Kidney epithelial cell (primary cell): ENCODE measurements at regions not wholly inside any gene's neighbourhood (a gene's known extent, or its start where the extent isn't known, plus 50 kb on each side); places are given as distances from the start of the nearest gene placed in this dataset.
A peak's percentile ranks its signal among the peaks of the same experiment; 100 is the strongest.

ENCODE experiments used
- DNase-seq: peaks from one replicate; pipeline ENCODE4 v3.0.0-alpha.2; 2010; ENCODE audit warnings: low read depth
- H3K27me3 ChIP-seq: 2 replicates; pipeline ENCODE4 v1.6.0; 2011; ENCODE audit warnings: low read length; ENCODE audit not compliant: control insufficient read depth, insufficient read depth
- H3K36me3 ChIP-seq: 2 replicates; pipeline ENCODE4 v1.5.1; 2011; ENCODE audit warnings: low read length; ENCODE audit not compliant: control insufficient read depth, insufficient read depth
- H3K4me3 ChIP-seq: 2 replicates; pipeline ENCODE4 v1.5.1; 2011; ENCODE audit warnings: low read depth, mild to moderate bottlenecking, control low read depth, low read length
- TF ChIP-seq, protein P1 (sequence below): IDR thresholded peaks from 2 replicates; pipeline ENCODE4 v1.5.1; 2011; ENCODE audit warnings: mild to moderate bottlenecking, moderate library complexity, low read length, control low read depth, inconsistent platforms; ENCODE audit not compliant: insufficient read depth, poor library complexity, severe bottlenecking

DNA sequence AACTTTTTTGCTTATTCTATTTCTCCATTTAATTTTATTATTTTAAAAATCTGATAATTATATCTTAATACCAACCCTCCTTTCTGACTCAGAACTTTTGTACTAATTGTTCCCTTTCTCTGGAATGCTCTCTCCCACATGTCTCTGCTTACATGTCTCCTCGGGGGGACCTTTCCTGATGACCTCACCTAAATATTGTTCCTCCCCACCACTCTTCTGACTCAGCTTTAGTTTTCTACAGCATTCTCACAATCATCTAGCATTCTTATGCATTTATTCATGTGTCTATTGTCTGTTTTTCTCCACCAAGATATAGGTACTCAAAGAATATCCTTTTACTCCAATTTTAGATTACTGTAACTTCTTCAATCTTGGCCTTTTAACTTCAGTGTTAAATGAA is 128.7 kb downstream of the MSL3 start:
- Histone ChIP-seq H3K4me3 (no peak overlapping the region), H3K36me3 (no peaks in the 10 kb centered on the region), H3K27me3 (no peaks in the 10 kb centered on the region)
- TF ChIP-seq, protein P1, sequence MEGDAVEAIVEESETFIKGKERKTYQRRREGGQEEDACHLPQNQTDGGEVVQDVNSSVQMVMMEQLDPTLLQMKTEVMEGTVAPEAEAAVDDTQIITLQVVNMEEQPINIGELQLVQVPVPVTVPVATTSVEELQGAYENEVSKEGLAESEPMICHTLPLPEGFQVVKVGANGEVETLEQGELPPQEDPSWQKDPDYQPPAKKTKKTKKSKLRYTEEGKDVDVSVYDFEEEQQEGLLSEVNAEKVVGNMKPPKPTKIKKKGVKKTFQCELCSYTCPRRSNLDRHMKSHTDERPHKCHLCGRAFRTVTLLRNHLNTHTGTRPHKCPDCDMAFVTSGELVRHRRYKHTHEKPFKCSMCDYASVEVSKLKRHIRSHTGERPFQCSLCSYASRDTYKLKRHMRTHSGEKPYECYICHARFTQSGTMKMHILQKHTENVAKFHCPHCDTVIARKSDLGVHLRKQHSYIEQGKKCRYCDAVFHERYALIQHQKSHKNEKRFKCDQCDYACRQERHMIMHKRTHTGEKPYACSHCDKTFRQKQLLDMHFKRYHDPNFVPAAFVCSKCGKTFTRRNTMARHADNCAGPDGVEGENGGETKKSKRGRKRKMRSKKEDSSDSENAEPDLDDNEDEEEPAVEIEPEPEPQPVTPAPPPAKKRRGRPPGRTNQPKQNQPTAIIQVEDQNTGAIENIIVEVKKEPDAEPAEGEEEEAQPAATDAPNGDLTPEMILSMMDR = no peak
- DNase-seq = peak; percentile 64

DNA sequence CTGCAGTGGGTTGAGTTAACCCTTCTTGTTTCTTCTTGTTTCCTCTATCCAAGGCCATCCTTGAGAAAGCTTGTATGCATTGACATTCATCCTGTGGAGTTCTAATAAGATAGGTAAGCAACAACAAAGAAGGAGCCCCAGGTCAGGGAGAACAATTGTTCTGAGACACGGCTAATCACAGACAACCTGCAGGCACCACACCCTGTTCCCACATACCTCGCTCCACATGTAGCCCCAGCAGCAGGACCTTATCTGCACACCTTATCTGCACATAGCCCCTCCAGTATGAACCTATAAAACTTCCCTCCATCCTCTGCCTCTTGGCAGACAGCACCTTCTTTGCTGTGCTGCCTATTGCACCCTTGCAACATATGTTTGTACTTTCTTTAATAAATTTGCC is 129.1 kb downstream of the MSL3 start:
- Histone ChIP-seq H3K4me3 (no peak overlapping the region), H3K27me3 (no peaks in the 10 kb centered on the region), H3K36me3 (no peaks in the 10 kb centered on the region)
- no peak for DNase-seq
- TF ChIP-seq, protein P1 = no peak

DNA sequence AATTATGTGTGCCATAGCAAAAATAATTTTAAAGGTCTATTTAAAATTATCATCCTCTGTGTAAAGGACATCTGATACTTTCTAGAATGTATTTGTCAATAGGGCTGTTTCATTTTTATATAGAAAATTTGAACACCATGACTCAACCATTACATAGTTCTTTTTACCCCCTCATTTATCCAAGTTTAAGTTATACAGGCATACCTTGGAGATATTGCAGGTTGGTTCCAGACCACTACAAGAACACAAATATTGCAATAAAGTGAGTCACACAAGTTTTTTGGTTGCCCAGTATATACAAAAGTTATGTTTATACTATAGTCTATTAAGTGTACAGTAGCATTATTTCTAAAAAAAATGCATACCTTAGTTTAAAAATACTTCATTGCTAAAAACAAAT is 130.4 kb downstream of the MSL3 start:
- TF ChIP-seq, protein P1 = no peak
- Histone ChIP-seq H3K4me3 (no peak overlapping the region), H3K36me3 (no peaks in the 10 kb centered on the region), H3K27me3 (no peaks in the 10 kb centered on the region)
- no peak for DNase-seq

DNA sequence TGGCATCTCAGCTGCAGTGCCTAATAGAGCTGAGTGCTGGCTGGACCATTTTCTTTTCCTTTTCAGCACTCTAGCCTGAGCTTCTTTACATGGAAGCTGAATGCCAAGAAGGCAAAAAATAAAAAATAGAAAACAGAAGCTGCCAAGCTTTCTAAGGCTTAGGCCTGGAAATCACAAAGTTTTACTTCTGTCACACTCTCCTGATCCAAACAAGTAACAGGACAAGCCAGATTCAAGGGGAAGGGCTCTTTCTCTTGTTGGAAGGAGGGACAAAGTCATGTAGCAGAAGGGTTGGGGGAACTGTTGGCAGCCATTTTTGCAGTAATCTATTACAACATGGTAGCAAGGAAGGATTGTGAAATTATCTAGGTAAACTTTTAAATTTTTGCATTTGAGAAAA is 131.8 kb downstream of the MSL3 start:
- no peak overlapping the region for H3K4me3 ChIP-seq
- no peaks in the 10 kb centered on the region for H3K27me3 ChIP-seq
- H3K36me3 ChIP-seq = no peaks in the 10 kb centered on the region
- DNase-seq = no peak
- TF ChIP-seq, protein P1 = no peak

DNA sequence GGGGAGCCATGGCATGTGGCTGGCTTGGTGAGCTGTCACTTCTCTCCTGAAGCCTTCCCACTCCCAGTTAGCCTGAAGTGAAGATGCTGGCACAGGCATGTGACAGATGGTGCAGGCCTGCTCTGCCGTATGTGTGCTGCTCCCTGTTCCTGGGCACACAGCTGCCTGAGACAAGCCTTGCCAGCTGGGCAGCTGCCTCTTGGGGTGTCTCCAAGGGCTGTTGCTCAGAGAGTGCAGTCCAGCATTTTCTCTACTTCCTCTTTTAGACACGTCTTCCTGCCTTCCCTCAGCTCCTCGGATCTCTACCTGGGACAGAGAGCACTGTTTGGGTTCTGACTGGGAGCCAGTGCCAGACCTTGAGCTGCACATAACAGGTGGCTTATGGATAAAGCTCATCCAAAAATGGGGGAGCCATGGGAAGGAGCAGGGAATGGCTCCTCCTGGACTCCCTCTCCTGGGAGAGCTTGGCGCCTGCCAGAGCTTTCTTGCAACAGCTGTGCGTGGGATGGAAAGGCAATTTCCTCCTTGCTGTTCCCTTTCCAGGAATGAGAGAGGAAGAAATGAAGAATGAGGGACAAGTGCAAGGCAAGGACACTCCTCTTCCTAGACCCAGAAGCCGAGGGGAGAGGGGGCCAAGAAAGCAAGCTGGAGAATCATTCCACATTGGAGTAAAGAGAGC is 132.9 kb downstream of the MSL3 start:
- Histone ChIP-seq H3K27me3 (no peaks in the 10 kb centered on the region), H3K36me3 (no peaks in the 10 kb centered on the region), H3K4me3 (no peak overlapping the region)
- TF ChIP-seq, protein P1 = no peak
- no peak for DNase-seq

DNA sequence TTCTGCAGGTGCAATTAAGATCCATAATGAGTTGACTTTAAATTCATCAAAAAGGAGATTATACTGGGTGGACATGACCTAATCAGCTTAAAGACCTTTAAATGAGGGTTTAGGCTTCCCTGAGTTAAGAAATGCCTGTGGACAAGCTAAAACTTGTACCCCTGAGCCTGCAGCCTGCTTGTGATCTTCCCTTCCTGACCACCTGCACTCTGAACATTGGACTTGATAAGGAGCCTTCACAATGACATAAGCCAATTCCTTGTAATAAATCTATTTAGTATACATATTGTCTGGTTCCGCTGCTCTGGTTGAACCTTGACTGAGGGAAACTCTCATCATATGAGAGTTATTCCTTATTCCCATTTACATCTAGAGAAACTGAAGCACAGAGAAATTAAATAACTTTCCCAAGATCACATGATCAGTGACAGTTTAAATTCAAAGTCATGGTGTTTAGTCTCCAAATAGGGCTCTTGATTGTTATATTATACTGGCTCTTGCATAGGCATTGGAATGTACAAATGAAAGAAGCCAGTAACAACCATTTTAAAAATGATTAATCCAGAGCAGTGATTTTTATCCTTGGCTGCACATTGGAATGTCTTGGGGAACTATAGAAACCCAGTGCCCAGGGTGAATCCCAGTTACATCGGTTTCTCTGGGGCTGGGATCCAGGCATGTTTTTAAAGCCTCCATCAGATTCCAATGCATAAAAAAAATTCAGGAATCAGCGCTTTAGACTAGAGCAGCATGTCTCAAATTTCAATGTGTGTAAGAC is 136.1 kb downstream of the MSL3 start:
- no peak overlapping the region for H3K4me3 ChIP-seq
- TF ChIP-seq, protein P1 = no peak
- DNase-seq = peak; percentile 38

More for the DNA sequence above, 136.1 kb downstream of the MSL3 start:
- H3K36me3 ChIP-seq = no peaks in the 10 kb centered on the region
- H3K27me3 ChIP-seq = no peaks in the 10 kb centered on the region
